Ovary (tissue), 7 donors: ENCODE measurements at regions not wholly inside any gene's neighbourhood (a gene's known extent, or its start where the extent isn't known, plus 50 kb on each side); places are given as distances from the start of the nearest gene placed in this dataset.

Experiments used
- DNase-seq, 5 donors: peaks; one replicate each; pipeline ENCODE4 v3.0.0-alpha.2; 2019 to 2020
- H3K27ac ChIP-seq, 2 donors: fragments of 200-600 bp; one replicate each; pipeline versions ENCODE4 v1.5.1 to v1.8.0; 2019 to 2022
- H3K27me3 ChIP-seq: fragments of 200-600 bp; one replicate; pipeline ENCODE4 v1.8.0; 2022
- H3K36me3 ChIP-seq: fragments of 200-600 bp; sonication (generic); one replicate; pipeline ENCODE4 v1.5.1; 2019
- H3K4me1 ChIP-seq: one replicate; pipeline ENCODE4 v1.8.1; 2013; ENCODE audit warnings: mild to moderate bottlenecking, moderate library complexity; ENCODE audit not compliant: insufficient read depth
- H3K4me3 ChIP-seq: fragments of 200-600 bp; sonication (generic); one replicate; pipeline ENCODE4 v1.5.1; 2017
- H3K9me3 ChIP-seq, 2 donors: fragments of 200-600 bp in 1 of 2; sonication (generic) in 1 of 2; one replicate each; pipeline versions ENCODE4 v1.5.1 to v1.8.1; 2013 to 2019; ENCODE audit warnings: mild to moderate bottlenecking in 1 of 2, moderate library complexity in 1 of 2
- CTCF ChIP-seq, 3 donors: fragments of 450-650 bp in 2 of 3; fragments of 200-600 bp in 1 of 3; IDR thresholded peaks; one replicate each; pipeline versions ENCODE4 v1.5.1 to v1.8.0; 2016 to 2022; ENCODE audit warnings: antibody characterized with exemption in 3 of 3, mild to moderate bottlenecking in 1 of 3
- EP300 ChIP-seq: sonication (generic); formaldehyde crosslinking; IDR thresholded peaks from one replicate; pipeline ENCODE4 v1.6.1; 2017; ENCODE audit warnings: antibody characterized with exemption
- POLR2A ChIP-seq: fragments of 450-650 bp; IDR thresholded peaks from one replicate; pipeline ENCODE4 v1.6.1; 2017; ENCODE audit warnings: antibody characterized with exemption, mild to moderate bottlenecking, moderate library complexity
- WGBS, 3 donors: extraction: QIAGEN DNeasy Blood & Tissue Kit in 1 of 3; methylation state at CpG; one replicate each; pipeline versions ENCODE4 v1.1.5 to v1.1.7; 2013 to 2017; 5-methylcytosine and 5-hydroxymethylcytosine counted together
- intact Hi-C, 4 donors: fragments of 100-400 bp; cut with DNase I; formaldehyde crosslinking; loops; one replicate each; pipeline versions ENCODE4 v1.11.0 to v1.15.1; 2022 to 2023
- donor health status: DM: no; HTN: no; CAD: no; lungs with moderate emphysema.
- donor health status: DM: no; HTN: no; CAD: no.
- donor health status: Bipolar disorder and iron deficiency.
- donor health status: DM: no; HTN: no; CAD: no.
- donor health status: DM: yes; HTN: yes; CAD: no.

- intact Hi-C loops = no loop called here
- Histone ChIP-seq H3K4me1 (no peaks in the 10 kb centered on the region), H3K27me3 (no peaks in the 10 kb centered on the region), H3K27ac (no peak overlapping the region), H3K9me3 (no peaks in the 10 kb centered on the region), H3K4me3 (no peak overlapping the region), H3K36me3 (no peaks in the 10 kb centered on the region)
- WGBS, 3 donors = 28 to 61% (median 61%) methylated on average over 1 of the region's 1 CpG
- DNase-seq = no peak
- no peak for TF ChIP-seq CTCF (IDR thresholded peaks at IDR 0.05)
- no peak for TF ChIP-seq POLR2A
- TF ChIP-seq EP300 = no peak
These were observed 480.2 kb upstream of the PTPRD start for GRCh38 chr9:11092974-11093373.

- no peak overlapping the region for H3K27ac ChIP-seq
- H3K4me1 ChIP-seq = no peaks in the 10 kb centered on the region
- no peaks in the 10 kb centered on the region for H3K9me3 ChIP-seq
- TF ChIP-seq CTCF (IDR thresholded peaks at IDR 0.05) (no peak), POLR2A (no peak), EP300 (no peak)
- no peaks in the 10 kb centered on the region for H3K36me3 ChIP-seq
- no peak overlapping the region for H3K4me3 ChIP-seq
- H3K27me3 ChIP-seq = no peaks in the 10 kb centered on the region
- DNase-seq = no peak
- 87 to 90% (median 90%) methylated on average over 1 of the region's 1 CpG for WGBS, 3 donors
- intact Hi-C loops = no loop called here
These were observed 484.2 kb upstream of the PTPRD start for GRCh38 chr9:11097020-11097419.

GRCh38 chr9:11103525-11103924, 490.7 kb upstream of the PTPRD start:
- H3K4me1 ChIP-seq = no peaks in the 10 kb centered on the region
- no peaks in the 10 kb centered on the region for H3K27me3 ChIP-seq
- H3K4me3 ChIP-seq = no peak overlapping the region
- WGBS, 3 donors = 79 to 82% (median 80%) methylated on average over 2 of the region's 2 CpGs
- intact Hi-C loops = no loop called here
- TF ChIP-seq EP300 (no peak), CTCF (IDR thresholded peaks at IDR 0.05) (no peak), POLR2A (no peak)
- H3K9me3 ChIP-seq = no peaks in the 10 kb centered on the region
- no peak for DNase-seq
- H3K36me3 ChIP-seq = no peaks in the 10 kb centered on the region
- no peak overlapping the region for H3K27ac ChIP-seq

- Histone ChIP-seq H3K4me1 (no peaks in the 10 kb centered on the region), H3K4me3 (no peak overlapping the region), H3K27me3 (no peaks in the 10 kb centered on the region), H3K27ac (no peak overlapping the region), H3K9me3 (no peaks in the 10 kb centered on the region), H3K36me3 (no peaks in the 10 kb centered on the region)
- DNase-seq = no peak
- no peak for TF ChIP-seq POLR2A
- no peak for TF ChIP-seq EP300
- no peak for TF ChIP-seq CTCF (IDR thresholded peaks at IDR 0.05)
- WGBS, 3 donors = 65 to 70% (median 69%) methylated on average over 8 of the region's 8 CpGs
- intact Hi-C loops = no loop called here
These were observed 494.4 kb upstream of the PTPRD start for GRCh38 chr9:11107196-11107595.

- H3K36me3 ChIP-seq = no peaks in the 10 kb centered on the region
- TF ChIP-seq EP300 = no peak
- no peak for TF ChIP-seq POLR2A
- TF ChIP-seq CTCF (IDR thresholded peaks at IDR 0.05) = no peak
- no peak overlapping the region for H3K27ac ChIP-seq
- WGBS, 3 donors = 88 to 95% (median 89%) methylated on average over 3 of the region's 3 CpGs
- intact Hi-C loops = no loop called here
- H3K27me3 ChIP-seq = no peaks in the 10 kb centered on the region
- DNase-seq = no peak
- H3K9me3 ChIP-seq = no peaks in the 10 kb centered on the region
- no peak overlapping the region for H3K4me3 ChIP-seq
- H3K4me1 ChIP-seq = no peaks in the 10 kb centered on the region
These were observed 515.4 kb upstream of the PTPRD start for GRCh38 chr9:11128156-11128555.
